ENCODE measurements at regions not wholly inside any gene's neighbourhood (a gene's known extent, or its start where the extent isn't known, plus 50 kb on each side); places are given as distances from the start of the nearest gene placed in this dataset.

DNA sequence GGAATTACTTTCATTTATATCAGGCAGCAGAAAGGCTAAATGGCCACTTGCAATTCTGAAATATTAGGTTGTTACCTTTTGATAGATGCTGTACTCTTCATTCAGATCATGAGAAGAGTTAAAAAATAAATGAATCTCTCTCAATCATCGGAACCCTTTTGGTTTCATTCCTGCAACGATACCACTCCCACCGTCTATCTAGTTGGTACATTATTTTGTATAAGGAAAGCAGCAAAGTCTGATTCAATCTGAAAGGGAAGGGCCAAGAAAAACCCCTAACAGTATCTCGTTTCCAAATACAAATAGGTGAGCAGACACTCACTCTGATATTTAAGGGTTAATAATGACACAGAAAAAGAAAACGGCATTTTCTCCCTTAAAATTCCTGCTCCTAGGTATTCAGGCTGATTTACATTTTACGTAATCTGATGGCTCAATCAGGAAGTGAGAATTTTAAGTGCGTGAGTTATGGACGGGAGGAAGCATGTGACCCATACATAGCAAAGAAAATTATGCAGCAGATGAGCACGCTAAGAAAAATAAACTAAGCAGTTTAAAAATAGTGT, 209.4 kb upstream of the KLF14 start:
- TF ChIP-seq POLR2A (IDR thresholded peaks at IDR 0.05) = peak in 1 of 2 donors; percentile 12
- no peak for TF ChIP-seq CTCF (IDR thresholded peaks at IDR 0.05)

Measured in Peyer's patch (tissue), 4 donors.